ENCODE measurements at regions not wholly inside any gene's neighbourhood (a gene's known extent, or its start where the extent isn't known, plus 50 kb on each side); places are given as distances from the start of the nearest gene placed in this dataset.

- Histone ChIP-seq H3K4me3 (no peak overlapping the region), H3K27me3 (no peaks in the 10 kb centered on the region), H3K4me1 (no peaks in the 10 kb centered on the region), H3K27ac (no peak overlapping the region), H3K9me3 (no peaks in the 10 kb centered on the region), H3K36me3 (no peaks in the 10 kb centered on the region)
- peak; percentile 32 for DNase-seq
- WGBS, 2 donors, result 93% methylated on average over 33 of the region's 33 CpGs
- intact Hi-C loops (cut with DNase I), result no loop called here
- TF ChIP-seq POLR2A (IDR thresholded peaks at IDR 0.05) (no peak), EP300 (IDR thresholded peaks at IDR 0.05) (no peak), POLR2AphosphoS5 (IDR thresholded peaks at IDR 0.05) (no peak)
- TF ChIP-seq, protein P1, sequence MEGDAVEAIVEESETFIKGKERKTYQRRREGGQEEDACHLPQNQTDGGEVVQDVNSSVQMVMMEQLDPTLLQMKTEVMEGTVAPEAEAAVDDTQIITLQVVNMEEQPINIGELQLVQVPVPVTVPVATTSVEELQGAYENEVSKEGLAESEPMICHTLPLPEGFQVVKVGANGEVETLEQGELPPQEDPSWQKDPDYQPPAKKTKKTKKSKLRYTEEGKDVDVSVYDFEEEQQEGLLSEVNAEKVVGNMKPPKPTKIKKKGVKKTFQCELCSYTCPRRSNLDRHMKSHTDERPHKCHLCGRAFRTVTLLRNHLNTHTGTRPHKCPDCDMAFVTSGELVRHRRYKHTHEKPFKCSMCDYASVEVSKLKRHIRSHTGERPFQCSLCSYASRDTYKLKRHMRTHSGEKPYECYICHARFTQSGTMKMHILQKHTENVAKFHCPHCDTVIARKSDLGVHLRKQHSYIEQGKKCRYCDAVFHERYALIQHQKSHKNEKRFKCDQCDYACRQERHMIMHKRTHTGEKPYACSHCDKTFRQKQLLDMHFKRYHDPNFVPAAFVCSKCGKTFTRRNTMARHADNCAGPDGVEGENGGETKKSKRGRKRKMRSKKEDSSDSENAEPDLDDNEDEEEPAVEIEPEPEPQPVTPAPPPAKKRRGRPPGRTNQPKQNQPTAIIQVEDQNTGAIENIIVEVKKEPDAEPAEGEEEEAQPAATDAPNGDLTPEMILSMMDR (IDR thresholded peaks at IDR 0.05), result no peak
These were observed 1482.1 kb downstream of the TBC1D22A start for GRCh38 chr22:48244388-48245195.

- WGBS, 2 donors, result 82 to 90% methylated on average over 7 of the region's 7 CpGs
- H3K9me3 ChIP-seq, result no peaks in the 10 kb centered on the region
- H3K4me3 ChIP-seq, result no peak overlapping the region
- no peaks in the 10 kb centered on the region for H3K27me3 ChIP-seq
- no peaks in the 10 kb centered on the region for H3K36me3 ChIP-seq
- H3K27ac ChIP-seq, result no peak overlapping the region
- DNase-seq, result no peak
- TF ChIP-seq, protein P1 (IDR thresholded peaks at IDR 0.05), result no peak
- no peak for TF ChIP-seq POLR2A (IDR thresholded peaks at IDR 0.05)
- TF ChIP-seq POLR2AphosphoS5 (IDR thresholded peaks at IDR 0.05), result no peak
- no peak for TF ChIP-seq EP300 (IDR thresholded peaks at IDR 0.05)
- intact Hi-C loops (cut with DNase I), result no loop called here
- no peaks in the 10 kb centered on the region for H3K4me1 ChIP-seq
These were observed 1480.0 kb downstream of the TBC1D22A start for GRCh38 chr22:48242461-48242864.

DNA sequence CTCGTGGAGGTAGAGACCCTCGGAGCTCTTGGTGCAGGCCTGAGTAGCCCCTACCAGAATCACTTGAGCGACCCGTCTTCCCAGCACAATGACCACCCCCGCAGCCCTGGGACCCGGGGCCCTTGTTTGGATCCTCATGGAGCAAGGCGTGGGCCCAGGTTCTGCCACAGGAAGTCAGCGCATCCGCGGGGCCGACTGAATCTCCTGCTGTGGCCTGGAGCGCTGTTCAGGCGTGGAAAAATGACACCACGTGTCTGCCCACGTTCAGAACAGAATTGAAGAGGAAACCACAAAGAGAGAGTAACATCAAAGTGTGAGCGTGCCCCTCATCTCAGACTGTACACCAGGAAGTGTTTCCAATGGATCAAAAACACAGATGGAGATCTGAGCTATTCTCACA, 1479.2 kb downstream of the TBC1D22A start:
- no peak overlapping the region for H3K4me3 ChIP-seq
- WGBS, 2 donors, result 61 to 81% methylated on average over 16 of the region's 16 CpGs
- H3K9me3 ChIP-seq, result no peaks in the 10 kb centered on the region
- no peaks in the 10 kb centered on the region for H3K36me3 ChIP-seq
- no peak for DNase-seq
- no peak overlapping the region for H3K27ac ChIP-seq
- TF ChIP-seq POLR2A (IDR thresholded peaks at IDR 0.05), result no peak
- no peak for TF ChIP-seq EP300 (IDR thresholded peaks at IDR 0.05)
- no peak for TF ChIP-seq POLR2AphosphoS5 (IDR thresholded peaks at IDR 0.05)
- TF ChIP-seq, protein P1 (IDR thresholded peaks at IDR 0.05), result no peak
- H3K27me3 ChIP-seq, result no peaks in the 10 kb centered on the region
- no peaks in the 10 kb centered on the region for H3K4me1 ChIP-seq
- intact Hi-C loops (cut with DNase I), result no loop called here

- Histone ChIP-seq H3K27ac (no peak overlapping the region), H3K9me3 (no peaks in the 10 kb centered on the region), H3K4me1 (no peaks in the 10 kb centered on the region), H3K27me3 (no peaks in the 10 kb centered on the region), H3K36me3 (no peaks in the 10 kb centered on the region), H3K4me3 (no peak overlapping the region)
- 92 to 96% methylated on average over 8 of the region's 8 CpGs for WGBS, 2 donors
- intact Hi-C loops (cut with DNase I), result no loop called here
- TF ChIP-seq POLR2A (IDR thresholded peaks at IDR 0.05) (no peak), POLR2AphosphoS5 (IDR thresholded peaks at IDR 0.05) (no peak), EP300 (IDR thresholded peaks at IDR 0.05) (no peak)
- TF ChIP-seq, protein P1 (IDR thresholded peaks at IDR 0.05), result no peak
- DNase-seq, result no peak
These were observed 1478.4 kb downstream of the TBC1D22A start for GRCh38 chr22:48240935-48241230.
